ENCODE measurements at regions not wholly inside any gene's neighbourhood (a gene's known extent, or its start where the extent isn't known, plus 50 kb on each side); places are given as distances from the start of the nearest gene placed in this dataset.

DNA sequence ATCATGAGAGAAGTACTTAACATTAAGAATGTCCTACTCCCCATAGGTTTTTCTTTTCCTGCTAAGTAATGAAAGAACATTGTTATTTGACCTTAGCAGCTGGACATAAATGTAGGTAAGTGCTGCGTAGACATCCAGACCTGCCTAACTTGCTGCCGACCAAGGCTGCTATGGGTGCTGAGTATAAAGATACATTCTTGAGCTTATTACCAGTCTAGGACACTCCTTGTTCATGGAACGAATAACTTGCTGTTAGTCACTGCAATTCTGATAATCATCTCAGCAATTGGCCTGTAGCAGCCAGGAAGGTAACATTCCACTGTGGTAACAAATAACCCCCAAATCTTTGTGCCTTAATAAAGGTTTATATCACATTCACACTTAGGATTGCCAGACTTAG is 478.1 kb downstream of the VRK1 start:
- no peaks in the 10 kb centered on the region for H3K36me3 ChIP-seq
- intact Hi-C loops (cut with DNase I; ENCODE audit: low total_unique reads) = no loop called here
- TF ChIP-seq, protein P1, sequence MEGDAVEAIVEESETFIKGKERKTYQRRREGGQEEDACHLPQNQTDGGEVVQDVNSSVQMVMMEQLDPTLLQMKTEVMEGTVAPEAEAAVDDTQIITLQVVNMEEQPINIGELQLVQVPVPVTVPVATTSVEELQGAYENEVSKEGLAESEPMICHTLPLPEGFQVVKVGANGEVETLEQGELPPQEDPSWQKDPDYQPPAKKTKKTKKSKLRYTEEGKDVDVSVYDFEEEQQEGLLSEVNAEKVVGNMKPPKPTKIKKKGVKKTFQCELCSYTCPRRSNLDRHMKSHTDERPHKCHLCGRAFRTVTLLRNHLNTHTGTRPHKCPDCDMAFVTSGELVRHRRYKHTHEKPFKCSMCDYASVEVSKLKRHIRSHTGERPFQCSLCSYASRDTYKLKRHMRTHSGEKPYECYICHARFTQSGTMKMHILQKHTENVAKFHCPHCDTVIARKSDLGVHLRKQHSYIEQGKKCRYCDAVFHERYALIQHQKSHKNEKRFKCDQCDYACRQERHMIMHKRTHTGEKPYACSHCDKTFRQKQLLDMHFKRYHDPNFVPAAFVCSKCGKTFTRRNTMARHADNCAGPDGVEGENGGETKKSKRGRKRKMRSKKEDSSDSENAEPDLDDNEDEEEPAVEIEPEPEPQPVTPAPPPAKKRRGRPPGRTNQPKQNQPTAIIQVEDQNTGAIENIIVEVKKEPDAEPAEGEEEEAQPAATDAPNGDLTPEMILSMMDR (IDR thresholded peaks at IDR 0.05) = no peak
- no peaks in the 10 kb centered on the region for H3K4me1 ChIP-seq
- H3K4me3 ChIP-seq = no peak overlapping the region
- DNase-seq (ENCODE audit: low spot score in 2 of 2) = no peak
- peaks cover 0 to 35% of the 10 kb centered on the region in 2 donors for H3K27me3 ChIP-seq
- no peak overlapping the region for H3K27ac ChIP-seq
- H3K9me3 ChIP-seq = no peaks in the 10 kb centered on the region

DNA sequence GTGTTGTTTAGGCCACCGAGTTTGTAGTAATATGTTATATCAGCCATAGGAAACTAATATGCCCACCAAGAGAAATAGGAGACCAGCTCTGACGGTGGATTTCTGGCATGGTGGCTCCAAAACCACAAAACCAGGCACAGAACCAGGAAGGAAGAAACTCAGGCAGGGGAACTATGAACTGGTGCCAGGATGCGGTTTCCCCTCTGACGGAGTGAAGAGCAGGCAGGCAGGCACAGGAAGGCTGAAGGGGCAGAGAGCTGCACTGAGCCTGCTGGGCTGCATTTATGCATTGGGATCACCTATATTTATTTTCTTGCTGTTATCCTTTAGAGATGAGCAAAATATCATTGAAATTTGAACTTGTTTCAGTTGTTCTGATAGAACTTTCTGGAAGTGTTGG is 479.4 kb downstream of the VRK1 start:
- TF ChIP-seq POLR2A (IDR thresholded peaks at IDR 0.05) (no peak), POLR2AphosphoS5 (IDR thresholded peaks at IDR 0.05) (no peak)
- TF ChIP-seq, protein P1 (IDR thresholded peaks at IDR 0.05) = no peak
- Histone ChIP-seq H3K9me3 (no peaks in the 10 kb centered on the region), H3K36me3 (no peaks in the 10 kb centered on the region), H3K27me3 (peaks cover 0 to 35% of the 10 kb centered on the region in 2 donors), H3K4me1 (no peaks in the 10 kb centered on the region), H3K4me3 (no peak overlapping the region), H3K27ac (no peak overlapping the region)
- DNase-seq (ENCODE audit: low spot score in 2 of 2) = no peak
- intact Hi-C loops (cut with DNase I; ENCODE audit: low total_unique reads) = no loop called here

- peaks cover 0 to 35% of the 10 kb centered on the region in 2 donors for H3K27me3 ChIP-seq
- no peak overlapping the region for H3K4me3 ChIP-seq
- no peak for DNase-seq (ENCODE audit: low spot score in 2 of 2)
- intact Hi-C loops (cut with DNase I; ENCODE audit: low total_unique reads) = no loop called here
- H3K9me3 ChIP-seq = no peaks in the 10 kb centered on the region
- H3K4me1 ChIP-seq = no peaks in the 10 kb centered on the region
- H3K27ac ChIP-seq = no peak overlapping the region
- TF ChIP-seq, protein P1 (IDR thresholded peaks at IDR 0.05) = no peak
- TF ChIP-seq POLR2A (IDR thresholded peaks at IDR 0.05) (no peak), POLR2AphosphoS5 (IDR thresholded peaks at IDR 0.05) (no peak)
- H3K36me3 ChIP-seq = no peaks in the 10 kb centered on the region
These were observed 480.5 kb downstream of the VRK1 start for GRCh38 chr14:97277711-97278110.

DNA sequence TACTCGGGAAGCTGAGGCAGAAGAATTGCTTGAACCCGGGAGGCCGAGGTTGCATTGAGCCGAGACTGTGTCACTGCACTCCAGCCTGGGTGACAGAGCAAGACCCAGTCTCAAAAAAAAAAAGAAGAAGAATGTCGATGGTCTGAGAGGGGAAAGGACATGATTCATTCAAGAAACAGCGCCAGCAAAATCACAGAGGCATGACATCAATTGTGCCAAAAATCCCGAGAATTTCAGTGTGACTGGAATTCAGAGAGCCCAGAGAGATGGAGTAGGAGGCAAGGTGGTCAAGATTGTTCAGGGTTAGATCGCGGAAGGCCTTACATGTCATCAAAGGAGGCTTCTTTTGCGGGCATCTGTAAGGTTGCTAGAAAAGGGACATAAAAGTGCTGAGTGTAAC is 483.3 kb downstream of the VRK1 start:
- no peaks in the 10 kb centered on the region for H3K9me3 ChIP-seq
- H3K27ac ChIP-seq = no peak overlapping the region
- no peaks in the 10 kb centered on the region for H3K4me1 ChIP-seq
- intact Hi-C loops (cut with DNase I; ENCODE audit: low total_unique reads) = no loop called here
- TF ChIP-seq POLR2A (IDR thresholded peaks at IDR 0.05) (no peak), POLR2AphosphoS5 (IDR thresholded peaks at IDR 0.05) (no peak)
- TF ChIP-seq, protein P1 (IDR thresholded peaks at IDR 0.05) = no peak
- H3K36me3 ChIP-seq = no peaks in the 10 kb centered on the region
- H3K4me3 ChIP-seq = no peak overlapping the region
- H3K27me3 ChIP-seq = peaks cover 0 to 29% of the 10 kb centered on the region in 2 donors
- no peak for DNase-seq (ENCODE audit: low spot score in 2 of 2)

- H3K36me3 ChIP-seq = no peaks in the 10 kb centered on the region
These were observed 484.6 kb downstream of the VRK1 start for GRCh38 chr14:97281741-97282140.

More at GRCh38 chr14:97281741-97282140, 484.6 kb downstream of the VRK1 start:
- H3K27ac ChIP-seq = no peak overlapping the region
- H3K9me3 ChIP-seq = no peaks in the 10 kb centered on the region
- no peak for DNase-seq (ENCODE audit: low spot score in 2 of 2)
- H3K27me3 ChIP-seq = peaks cover 0 to 19% of the 10 kb centered on the region in 2 donors
- no peak for TF ChIP-seq POLR2AphosphoS5 (IDR thresholded peaks at IDR 0.05)
- TF ChIP-seq, protein P1 (IDR thresholded peaks at IDR 0.05) = no peak
- TF ChIP-seq POLR2A (IDR thresholded peaks at IDR 0.05) = no peak
- H3K4me3 ChIP-seq = no peak overlapping the region
- intact Hi-C loops (cut with DNase I; ENCODE audit: low total_unique reads) = no loop called here
- no peaks in the 10 kb centered on the region for H3K4me1 ChIP-seq

All from breast epithelium (tissue), 4 donors.